GM23338 (cell line): ENCODE measurements at regions not wholly inside any gene's neighbourhood (a gene's known extent, or its start where the extent isn't known, plus 50 kb on each side); places are given as distances from the start of the nearest gene placed in this dataset.

Experiments
- ATAC-seq: fragments of 200-7000 bp; cut with Tn5 transposase; 3 replicates; pipeline ENCODE4 v1.9.1; 2020
- DNase-seq: peaks from one replicate; pipeline ENCODE4 v3.0.0-alpha.2; 2015; ENCODE audit warnings: low spot score
- H2AFZ ChIP-seq: fragments of 200-600 bp; sonication (generic); 2 replicates; pipeline ENCODE4 v1.8.0; 2016; ENCODE audit warnings: antibody characterized with exemption, mild to moderate bottlenecking, moderate library complexity
- H3F3A ChIP-seq: fragments of 200-600 bp; sonication (generic); replicated peaks from 2 replicates; pipeline ENCODE4 v1.8.0; 2017; ENCODE audit warnings: antibody characterized with exemption, mixed run types, low read depth
- H3K27ac ChIP-seq: fragments of 200-600 bp; sonication (generic); 2 replicates; pipeline ENCODE4 v1.6.1; 2016; ENCODE audit warnings: low read depth
- H3K27me3 ChIP-seq: fragments of 200-600 bp; sonication (generic); 2 replicates; pipeline ENCODE4 v1.8.0; 2016; ENCODE audit warnings: mild to moderate bottlenecking, mixed run types, moderate library complexity; ENCODE audit not compliant: insufficient read depth
- H3K36me3 ChIP-seq: fragments of 200-600 bp; sonication (generic); 2 replicates; pipeline ENCODE4 v1.8.0; 2016; ENCODE audit warnings: mild to moderate bottlenecking; ENCODE audit not compliant: insufficient read depth
- H3K4me1 ChIP-seq: fragments of 200-600 bp; sonication (generic); 2 replicates; pipeline ENCODE4 v1.8.0; 2016; ENCODE audit warnings: mild to moderate bottlenecking, moderate library complexity; ENCODE audit not compliant: insufficient read depth
- H3K4me2 ChIP-seq: fragments of 200-600 bp; sonication (generic); 2 replicates; pipeline ENCODE4 v1.7.1; 2017; ENCODE audit warnings: mixed run types
- H3K4me3 ChIP-seq: fragments of 200-600 bp; sonication (generic); 2 replicates; pipeline ENCODE4 v1.6.1; 2016; ENCODE audit warnings: mixed run types
- H3K79me2 ChIP-seq: fragments of 200-600 bp; sonication (generic); replicated peaks from 2 replicates; pipeline ENCODE4 v1.8.0; 2017; ENCODE audit warnings: mild to moderate bottlenecking; ENCODE audit not compliant: insufficient read depth
- H3K9me2 ChIP-seq: fragments of 200-600 bp; sonication (generic); 2 replicates; pipeline ENCODE4 v1.8.0; 2017; ENCODE audit not compliant: insufficient read depth
- H4K20me1 ChIP-seq: fragments of 200-600 bp; sonication (generic); replicated peaks from 2 replicates; pipeline ENCODE4 v1.8.0; 2017; ENCODE audit warnings: mild to moderate bottlenecking; ENCODE audit not compliant: insufficient read depth
- H3K27ac Mint-ChIP-seq: 2 replicates; pipeline ENCODE4 v1.8.0; 2020; ENCODE audit warnings: inconsistent platforms, mild to moderate bottlenecking, moderate library complexity, mixed read lengths
- H3K27me3 Mint-ChIP-seq: 3 replicates; pipeline ENCODE4 v1.8.0; 2022; ENCODE audit warnings: low read depth, mild to moderate bottlenecking, moderate library complexity, mixed read lengths, inconsistent platforms; ENCODE audit not compliant: insufficient read depth, poor library complexity
- H3K36me3 Mint-ChIP-seq: 3 replicates; pipeline ENCODE4 v1.8.0; 2021; ENCODE audit warnings: low read depth, mild to moderate bottlenecking, inconsistent platforms, moderate library complexity, mixed read lengths
- H3K4me1 Mint-ChIP-seq: 3 replicates; pipeline ENCODE4 v1.8.0; 2020; ENCODE audit warnings: mild to moderate bottlenecking, inconsistent platforms, mixed read lengths
- H3K4me3 Mint-ChIP-seq: 3 replicates; pipeline ENCODE4 v1.8.0; 2021; ENCODE audit warnings: moderate library complexity, mild to moderate bottlenecking, inconsistent platforms, mixed read lengths
- H3K9me3 Mint-ChIP-seq: 3 replicates; pipeline ENCODE4 v1.8.0; 2020; ENCODE audit warnings: moderate library complexity, mild to moderate bottlenecking, inconsistent platforms, mixed read lengths
- EZH2 ChIP-seq: fragments of 200-600 bp; sonication (generic); IDR thresholded peaks from one replicate; pipeline ENCODE4 v1.8.0; 2017; ENCODE audit warnings: antibody characterized with exemption, mild to moderate bottlenecking, low read depth; ENCODE audit not compliant: unreplicated experiment
- JUNB ChIP-seq: IDR thresholded peaks from one replicate; pipeline ENCODE4 v1.6.1; 2016; ENCODE audit warnings: antibody characterized with exemption; ENCODE audit not compliant: unreplicated experiment
- NANOG ChIP-seq: IDR thresholded peaks from 2 replicates; pipeline ENCODE4 v1.6.1; 2016; ENCODE audit warnings: antibody characterized with exemption, borderline replicate concordance
- POLR2AphosphoS5 ChIP-seq: IDR thresholded peaks from 2 replicates; pipeline ENCODE4 v1.6.1; 2016; ENCODE audit warnings: antibody characterized with exemption, low read depth
- ZNF114 ChIP-seq: fragments of 250-450 bp; sonication (Bioruptor Pico); IDR thresholded peaks from 2 replicates; pipeline ENCODE4 v1.5.0; 2020; ENCODE audit warnings: mild to moderate bottlenecking, moderate library complexity
- TF ChIP-seq, protein P1 (sequence below): fragments of 250-450 bp; sonication (Bioruptor Pico); IDR thresholded peaks from 2 replicates; pipeline ENCODE4 v1.5.0; 2020; ENCODE audit warnings: mild to moderate bottlenecking, moderate library complexity
- TF ChIP-seq, protein P2 (sequence below): IDR thresholded peaks from 2 replicates; pipeline ENCODE4 v1.6.1; 2016; ENCODE audit warnings: antibody characterized with exemption

DNA sequence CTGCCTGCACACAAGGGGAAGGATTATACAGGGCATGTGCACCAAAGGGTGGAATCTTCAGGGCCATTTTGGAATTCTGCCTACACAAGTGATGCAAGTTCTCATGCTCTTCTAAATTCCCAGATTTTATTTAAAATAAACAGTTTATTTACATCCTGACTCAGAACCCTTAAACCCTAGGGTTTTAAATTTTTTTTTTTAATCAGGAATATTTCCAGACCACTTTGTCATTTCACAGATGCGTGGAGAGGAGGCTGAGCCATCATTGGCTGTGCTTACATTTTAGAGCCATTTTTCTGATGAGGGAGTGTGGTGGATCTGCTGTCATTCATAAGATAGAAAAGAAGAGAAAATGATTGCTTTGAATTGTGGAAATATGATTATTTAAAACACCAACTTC lies 65.2 kb upstream of the MNS1 start:
- Histone ChIP-seq H3K79me2 (no peaks in the 10 kb centered on the region), H2AFZ (no peak overlapping the region), H3K27me3 (no peaks in the 10 kb centered on the region), H3K9me2 (no peaks in the 10 kb centered on the region), H3K36me3 (no peaks in the 10 kb centered on the region), H4K20me1 (no peaks in the 10 kb centered on the region), H3F3A (no peaks in the 10 kb centered on the region), H3K4me3 (no peak overlapping the region), H3K4me1 (no peaks in the 10 kb centered on the region), H3K27ac (no peak overlapping the region), H3K4me2 (no peak overlapping the region)
- no peak overlapping the region for H3K4me3 Mint-ChIP-seq
- ATAC-seq (no peak), DNase-seq (no peak)
- no peak overlapping the region for H3K27ac Mint-ChIP-seq
- no peaks in the 10 kb centered on the region for H3K36me3 Mint-ChIP-seq
- TF ChIP-seq ZNF114 (CRISPR knock-in tag), result no peak
- no peak for TF ChIP-seq NANOG
- TF ChIP-seq, protein P1, sequence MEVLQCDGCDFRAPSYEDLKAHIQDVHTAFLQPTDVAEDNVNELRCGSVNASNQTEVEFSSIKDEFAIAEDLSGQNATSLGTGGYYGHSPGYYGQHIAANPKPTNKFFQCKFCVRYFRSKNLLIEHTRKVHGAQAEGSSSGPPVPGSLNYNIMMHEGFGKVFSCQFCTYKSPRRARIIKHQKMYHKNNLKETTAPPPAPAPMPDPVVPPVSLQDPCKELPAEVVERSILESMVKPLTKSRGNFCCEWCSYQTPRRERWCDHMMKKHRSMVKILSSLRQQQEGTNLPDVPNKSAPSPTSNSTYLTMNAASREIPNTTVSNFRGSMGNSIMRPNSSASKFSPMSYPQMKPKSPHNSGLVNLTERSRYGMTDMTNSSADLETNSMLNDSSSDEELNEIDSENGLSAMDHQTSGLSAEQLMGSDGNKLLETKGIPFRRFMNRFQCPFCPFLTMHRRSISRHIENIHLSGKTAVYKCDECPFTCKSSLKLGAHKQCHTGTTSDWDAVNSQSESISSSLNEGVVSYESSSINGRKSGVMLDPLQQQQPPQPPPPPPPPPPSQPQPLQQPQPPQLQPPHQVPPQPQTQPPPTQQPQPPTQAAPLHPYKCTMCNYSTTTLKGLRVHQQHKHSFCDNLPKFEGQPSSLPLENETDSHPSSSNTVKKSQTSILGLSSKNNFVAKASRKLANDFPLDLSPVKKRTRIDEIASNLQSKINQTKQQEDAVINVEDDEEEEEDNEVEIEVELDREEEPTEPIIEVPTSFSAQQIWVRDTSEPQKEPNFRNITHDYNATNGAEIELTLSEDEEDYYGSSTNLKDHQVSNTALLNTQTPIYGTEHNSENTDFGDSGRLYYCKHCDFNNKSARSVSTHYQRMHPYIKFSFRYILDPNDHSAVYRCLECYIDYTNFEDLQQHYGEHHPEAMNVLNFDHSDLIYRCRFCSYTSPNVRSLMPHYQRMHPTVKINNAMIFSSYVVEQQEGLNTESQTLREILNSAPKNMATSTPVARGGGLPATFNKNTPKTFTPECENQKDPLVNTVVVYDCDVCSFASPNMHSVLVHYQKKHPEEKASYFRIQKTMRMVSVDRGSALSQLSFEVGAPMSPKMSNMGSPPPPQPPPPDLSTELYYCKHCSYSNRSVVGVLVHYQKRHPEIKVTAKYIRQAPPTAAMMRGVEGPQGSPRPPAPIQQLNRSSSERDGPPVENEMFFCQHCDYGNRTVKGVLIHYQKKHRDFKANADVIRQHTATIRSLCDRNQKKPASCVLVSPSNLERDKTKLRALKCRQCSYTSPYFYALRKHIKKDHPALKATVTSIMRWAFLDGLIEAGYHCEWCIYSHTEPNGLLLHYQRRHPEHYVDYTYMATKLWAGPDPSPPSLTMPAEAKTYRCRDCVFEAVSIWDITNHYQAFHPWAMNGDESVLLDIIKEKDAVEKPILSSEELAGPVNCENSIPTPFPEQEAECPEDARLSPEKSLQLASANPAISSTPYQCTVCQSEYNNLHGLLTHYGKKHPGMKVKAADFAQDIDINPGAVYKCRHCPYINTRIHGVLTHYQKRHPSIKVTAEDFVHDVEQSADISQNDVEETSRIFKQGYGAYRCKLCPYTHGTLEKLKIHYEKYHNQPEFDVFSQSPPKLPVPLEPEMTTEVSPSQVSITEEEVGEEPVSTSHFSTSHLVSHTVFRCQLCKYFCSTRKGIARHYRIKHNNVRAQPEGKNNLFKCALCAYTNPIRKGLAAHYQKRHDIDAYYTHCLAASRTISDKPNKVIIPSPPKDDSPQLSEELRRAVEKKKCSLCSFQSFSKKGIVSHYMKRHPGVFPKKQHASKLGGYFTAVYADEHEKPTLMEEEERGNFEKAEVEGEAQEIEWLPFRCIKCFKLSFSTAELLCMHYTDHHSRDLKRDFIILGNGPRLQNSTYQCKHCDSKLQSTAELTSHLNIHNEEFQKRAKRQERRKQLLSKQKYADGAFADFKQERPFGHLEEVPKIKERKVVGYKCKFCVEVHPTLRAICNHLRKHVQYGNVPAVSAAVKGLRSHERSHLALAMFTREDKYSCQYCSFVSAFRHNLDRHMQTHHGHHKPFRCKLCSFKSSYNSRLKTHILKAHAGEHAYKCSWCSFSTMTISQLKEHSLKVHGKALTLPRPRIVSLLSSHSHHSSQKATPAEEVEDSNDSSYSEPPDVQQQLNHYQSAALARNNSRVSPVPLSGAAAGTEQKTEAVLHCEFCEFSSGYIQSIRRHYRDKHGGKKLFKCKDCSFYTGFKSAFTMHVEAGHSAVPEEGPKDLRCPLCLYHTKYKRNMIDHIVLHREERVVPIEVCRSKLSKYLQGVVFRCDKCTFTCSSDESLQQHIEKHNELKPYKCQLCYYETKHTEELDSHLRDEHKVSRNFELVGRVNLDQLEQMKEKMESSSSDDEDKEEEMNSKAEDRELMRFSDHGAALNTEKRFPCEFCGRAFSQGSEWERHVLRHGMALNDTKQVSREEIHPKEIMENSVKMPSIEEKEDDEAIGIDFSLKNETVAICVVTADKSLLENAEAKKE (CRISPR knock-in tag), result no peak
- no peak for TF ChIP-seq POLR2AphosphoS5
- TF ChIP-seq, protein P2, sequence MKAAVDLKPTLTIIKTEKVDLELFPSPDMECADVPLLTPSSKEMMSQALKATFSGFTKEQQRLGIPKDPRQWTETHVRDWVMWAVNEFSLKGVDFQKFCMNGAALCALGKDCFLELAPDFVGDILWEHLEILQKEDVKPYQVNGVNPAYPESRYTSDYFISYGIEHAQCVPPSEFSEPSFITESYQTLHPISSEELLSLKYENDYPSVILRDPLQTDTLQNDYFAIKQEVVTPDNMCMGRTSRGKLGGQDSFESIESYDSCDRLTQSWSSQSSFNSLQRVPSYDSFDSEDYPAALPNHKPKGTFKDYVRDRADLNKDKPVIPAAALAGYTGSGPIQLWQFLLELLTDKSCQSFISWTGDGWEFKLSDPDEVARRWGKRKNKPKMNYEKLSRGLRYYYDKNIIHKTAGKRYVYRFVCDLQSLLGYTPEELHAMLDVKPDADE, result no peak
- TF ChIP-seq EZH2, result no peak
- TF ChIP-seq JUNB, result no peak
- H3K27me3 Mint-ChIP-seq, result no peaks in the 10 kb centered on the region
- no peaks in the 10 kb centered on the region for H3K4me1 Mint-ChIP-seq
- H3K9me3 Mint-ChIP-seq, result no peaks in the 10 kb centered on the region
